GDM1 (cell line): ENCODE measurements at regions not wholly inside any gene's neighbourhood (a gene's known extent, or its start where the extent isn't known, plus 50 kb on each side); places are given as distances from the start of the nearest gene placed in this dataset.
"Not testable (repeated sequence)": the region's sequence is repeated elsewhere in the genome, so short reads cannot be mapped to it uniquely, and the experiment has no call there.

Source experiments
- DNase-seq: peaks from one replicate; lab custom pipeline; 2025; lab: John Stamatoyannopoulos, UW

DNA sequence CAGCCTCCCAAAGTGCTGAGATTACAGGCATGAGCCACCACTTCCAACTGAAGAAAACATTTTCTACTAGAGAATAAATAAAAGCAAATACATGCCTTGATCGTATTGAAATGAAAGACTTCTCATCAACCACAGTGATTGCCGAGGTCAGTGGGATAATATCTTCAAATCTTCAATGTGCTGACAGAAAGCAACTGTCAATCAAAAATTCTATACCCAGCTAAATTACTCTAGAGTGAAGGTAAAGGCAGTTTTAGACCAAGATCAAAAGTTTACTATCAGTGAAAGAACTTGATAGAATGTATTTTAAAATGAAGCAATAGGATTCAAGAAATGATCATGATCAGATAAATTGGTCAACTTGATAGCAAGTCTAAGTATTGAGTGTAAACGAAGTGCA lies 130.6 kb downstream of the BRD1 start:
- DNase-seq: no peak

DNA sequence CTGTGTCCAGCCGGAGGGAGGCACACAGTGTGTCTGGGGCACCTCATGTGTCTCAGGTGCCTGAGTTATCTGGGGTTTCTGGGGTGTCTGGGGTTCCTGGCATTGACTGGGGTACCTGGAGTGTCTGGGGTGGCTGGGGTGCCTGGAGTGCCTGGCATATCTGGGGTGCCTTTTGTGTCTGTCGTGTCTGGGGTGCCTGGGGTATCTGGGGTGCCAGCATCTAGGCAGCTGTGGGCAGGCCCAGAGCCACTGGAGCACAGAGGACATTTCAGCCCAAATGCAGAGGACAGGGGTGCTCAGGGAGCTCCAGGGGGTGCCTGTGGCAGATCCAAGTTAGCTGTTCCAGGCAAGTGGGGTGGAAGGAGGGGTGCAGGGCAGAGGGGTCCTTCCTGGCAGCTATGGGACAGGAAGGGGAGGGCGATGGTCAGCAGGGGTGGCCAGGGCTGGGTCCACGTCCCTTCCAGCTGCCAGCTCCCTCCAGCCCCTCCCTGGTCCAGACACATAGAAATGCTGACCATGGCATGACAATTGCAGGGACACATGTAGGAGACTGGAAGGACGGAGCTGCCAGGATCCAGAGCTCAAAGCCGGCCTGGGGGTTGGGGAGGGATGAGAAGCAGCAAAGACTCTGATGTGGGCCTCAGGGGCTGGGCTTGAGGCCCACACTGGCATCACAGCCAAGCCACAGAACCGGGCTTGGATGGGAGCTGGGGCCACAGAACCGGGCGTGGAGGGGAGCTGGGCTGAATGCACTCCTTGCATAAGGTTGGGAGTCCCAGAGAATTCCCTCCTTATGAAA lies 133.0 kb downstream of the BRD1 start:
- no peak for DNase-seq

DNA sequence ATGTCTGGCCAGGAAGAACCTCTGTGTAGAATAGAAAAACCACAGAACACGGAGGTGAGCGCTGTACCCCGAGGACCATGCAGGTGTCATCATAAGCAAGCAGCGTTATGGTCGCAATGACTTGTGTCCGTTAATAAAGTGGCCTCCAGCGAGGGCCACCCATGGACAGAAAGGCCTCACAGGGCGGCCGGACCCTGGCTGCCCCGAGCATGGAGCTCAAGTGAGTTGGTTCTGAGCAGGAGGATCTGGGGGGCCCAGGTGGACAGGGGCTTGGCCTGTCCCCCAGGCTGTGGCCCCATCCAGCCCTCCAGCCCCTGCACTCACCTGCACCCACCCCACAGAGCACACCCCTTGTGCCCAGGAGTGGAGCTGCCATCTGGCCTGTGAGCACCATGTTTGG lies 133.8 kb downstream of the BRD1 start:
- DNase-seq: no peak

DNA sequence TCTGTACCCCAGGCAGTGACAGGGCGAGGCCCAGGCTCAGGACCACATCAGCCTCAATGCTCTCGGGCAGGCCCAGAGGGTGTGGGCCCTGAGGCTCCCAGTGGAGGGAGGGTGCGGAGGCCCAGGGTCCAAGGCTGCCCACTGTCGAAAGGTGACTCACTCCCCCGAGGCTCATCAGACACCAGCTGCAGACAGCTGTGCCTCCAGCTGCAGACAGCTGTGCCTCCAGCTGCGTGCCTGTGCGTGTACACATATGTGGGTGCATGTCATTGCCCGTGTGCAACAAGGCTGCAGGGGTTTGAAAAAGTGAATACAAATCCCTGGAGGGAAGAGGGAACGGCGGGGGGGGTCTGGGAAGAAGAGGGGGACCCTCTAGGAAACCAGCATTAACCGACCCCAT lies 134.3 kb downstream of the BRD1 start:
- no peak for DNase-seq

DNA sequence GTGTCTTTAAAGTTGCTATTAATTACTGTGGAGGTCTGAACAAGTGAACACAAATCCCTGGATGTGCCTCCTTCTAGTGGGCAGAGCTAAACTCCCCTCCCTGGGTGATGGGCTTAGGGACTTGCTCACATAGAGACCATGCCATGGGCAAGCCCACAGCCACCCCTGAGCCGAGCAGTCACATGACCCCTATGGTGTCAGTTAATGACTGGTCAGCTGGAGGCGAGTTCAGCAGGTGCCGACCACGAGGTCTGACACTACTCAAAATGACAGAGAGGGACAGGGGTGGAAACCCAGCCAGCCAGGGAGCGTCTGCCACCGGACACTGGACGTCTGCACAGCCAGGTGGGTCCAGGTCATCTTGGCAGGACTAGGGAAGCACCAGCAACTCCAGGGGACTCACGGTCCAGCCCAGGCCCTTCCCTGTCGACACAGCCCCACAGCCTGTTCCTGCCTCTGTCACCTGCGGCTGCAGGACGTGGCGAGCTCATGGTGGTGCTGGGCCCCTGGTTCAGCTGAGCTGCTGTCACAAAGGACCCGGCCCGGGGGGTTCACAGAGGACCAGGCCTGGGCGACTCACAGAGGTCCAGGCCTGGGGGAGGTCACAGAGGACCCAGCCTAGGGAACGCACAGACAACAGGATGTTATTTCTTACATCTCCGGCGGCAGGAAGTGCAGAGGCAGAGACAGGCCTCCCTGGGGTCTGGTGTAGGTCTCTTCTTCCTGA lies 135.0 kb downstream of the BRD1 start:
- DNase-seq: no peak

DNA sequence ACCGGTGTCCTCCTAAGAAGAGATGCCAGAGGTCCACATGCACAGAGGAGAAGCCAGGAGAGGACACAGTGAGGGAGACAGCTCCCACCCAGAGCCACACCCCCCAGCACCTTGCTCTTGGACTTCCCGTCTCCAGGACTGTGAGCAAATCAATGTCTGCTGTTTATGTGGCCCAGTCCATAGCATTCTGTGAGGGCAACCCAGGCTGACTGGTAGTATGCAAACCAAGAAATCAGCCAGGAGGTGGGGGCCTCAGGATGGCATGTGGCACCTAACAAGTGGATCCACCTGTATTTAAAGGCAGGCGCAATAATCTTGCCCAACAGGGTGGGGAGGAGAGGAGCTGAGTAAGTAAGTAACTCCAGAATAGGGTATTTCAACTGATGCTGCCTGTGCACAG lies 136.4 kb downstream of the BRD1 start:
- DNase-seq: no peak

DNA sequence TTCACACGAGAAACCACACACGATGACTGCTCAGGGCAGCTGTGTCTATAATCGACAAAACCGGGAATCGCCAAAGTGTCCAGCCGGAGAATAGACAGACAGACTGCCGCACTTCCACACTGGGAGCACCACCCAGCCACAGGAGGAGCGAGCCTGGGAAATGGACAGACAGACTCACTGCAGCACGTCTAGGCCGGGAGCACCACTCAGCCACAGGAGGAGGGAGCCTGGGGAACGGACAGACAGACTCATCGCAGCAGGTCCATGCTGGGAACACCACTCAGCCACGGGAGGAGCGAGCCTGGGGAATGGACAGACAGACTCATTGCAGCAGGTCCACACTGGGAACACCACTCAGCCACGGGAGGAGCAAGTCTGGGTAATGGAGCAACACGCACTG lies 137.2 kb downstream of the BRD1 start:
- no peak for DNase-seq

DNA sequence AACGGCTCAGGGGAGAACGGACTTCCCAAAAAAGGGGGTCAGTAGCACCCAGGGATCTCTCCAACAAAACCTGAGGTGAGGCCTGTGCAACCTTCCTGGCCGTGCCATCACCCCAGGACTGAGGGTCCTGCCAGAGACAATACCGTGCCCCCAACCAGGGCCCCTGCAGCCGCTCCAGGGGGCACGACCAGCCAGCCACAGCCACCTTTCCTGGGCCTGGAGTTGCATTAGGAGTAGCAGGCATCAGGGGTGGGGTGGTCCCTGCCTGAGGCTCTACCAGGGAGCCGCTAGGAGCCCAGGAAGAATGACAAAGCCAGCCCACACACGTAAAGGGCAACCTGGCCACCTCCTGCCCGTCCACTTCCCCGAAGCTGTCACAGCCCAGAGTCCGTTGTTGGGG lies 137.8 kb downstream of the BRD1 start:
- no peak for DNase-seq

DNA sequence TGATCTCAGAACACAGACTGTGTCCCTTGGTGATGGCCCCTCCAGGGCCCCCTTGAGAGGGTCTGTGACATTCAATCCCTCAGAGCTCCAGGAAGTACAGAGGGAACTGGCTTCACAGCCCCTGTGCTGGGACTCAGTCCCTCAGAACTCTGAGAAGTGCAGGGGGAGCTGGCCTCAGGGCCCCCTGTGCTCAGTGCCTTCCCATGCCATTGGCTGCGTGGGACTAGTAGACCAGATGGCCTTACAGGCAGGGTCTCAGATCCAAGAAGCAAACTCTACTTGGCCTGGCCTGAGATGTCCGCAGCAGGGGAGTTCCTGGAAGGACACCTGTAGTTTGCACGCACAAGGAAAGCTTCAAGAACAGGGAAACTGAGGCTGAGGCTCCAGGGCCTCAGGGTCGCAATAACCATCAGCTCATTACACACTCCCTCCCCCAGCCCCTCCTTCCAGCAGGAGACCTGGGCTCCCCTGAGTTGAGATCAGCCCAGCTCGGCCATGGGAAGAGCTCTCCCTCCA lies 138.4 kb downstream of the BRD1 start:
- no peak for DNase-seq

DNA sequence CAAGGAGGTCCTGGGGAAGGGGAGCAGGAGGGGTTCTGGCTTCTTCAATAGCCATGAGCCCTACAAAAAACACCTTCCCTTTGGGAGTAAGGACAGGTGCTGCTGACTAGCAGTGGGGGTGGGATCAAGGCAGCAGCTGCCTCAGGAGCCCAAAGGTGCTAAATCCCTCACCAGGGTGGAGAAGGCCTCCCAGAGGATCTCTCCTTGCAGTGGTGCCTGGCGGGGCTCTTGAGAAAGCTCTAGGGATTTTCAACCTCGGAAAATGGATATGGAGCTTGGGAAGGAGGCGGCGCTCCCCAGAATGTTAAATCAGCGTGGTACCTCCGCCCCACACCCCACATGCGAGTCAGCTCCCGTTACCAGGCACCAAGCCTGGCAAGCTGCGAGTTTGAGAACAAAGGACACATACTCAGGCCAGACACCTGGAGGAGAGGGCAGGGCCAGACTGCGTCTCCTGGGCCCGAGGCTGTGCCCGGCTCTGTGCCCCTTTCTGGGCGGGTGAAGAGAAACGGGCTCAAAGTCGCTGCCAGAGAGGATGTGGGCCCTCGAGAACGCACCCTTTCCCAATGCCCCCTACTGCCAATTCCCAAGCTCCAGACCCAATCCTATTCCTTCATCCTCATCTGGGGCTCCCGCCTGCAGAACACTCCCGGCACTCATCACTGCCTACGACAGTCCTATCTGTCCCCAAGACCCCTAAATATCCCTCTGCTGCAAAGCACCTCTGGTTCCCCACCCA lies 139.0 kb downstream of the BRD1 start:
- DNase-seq: no peak

DNA sequence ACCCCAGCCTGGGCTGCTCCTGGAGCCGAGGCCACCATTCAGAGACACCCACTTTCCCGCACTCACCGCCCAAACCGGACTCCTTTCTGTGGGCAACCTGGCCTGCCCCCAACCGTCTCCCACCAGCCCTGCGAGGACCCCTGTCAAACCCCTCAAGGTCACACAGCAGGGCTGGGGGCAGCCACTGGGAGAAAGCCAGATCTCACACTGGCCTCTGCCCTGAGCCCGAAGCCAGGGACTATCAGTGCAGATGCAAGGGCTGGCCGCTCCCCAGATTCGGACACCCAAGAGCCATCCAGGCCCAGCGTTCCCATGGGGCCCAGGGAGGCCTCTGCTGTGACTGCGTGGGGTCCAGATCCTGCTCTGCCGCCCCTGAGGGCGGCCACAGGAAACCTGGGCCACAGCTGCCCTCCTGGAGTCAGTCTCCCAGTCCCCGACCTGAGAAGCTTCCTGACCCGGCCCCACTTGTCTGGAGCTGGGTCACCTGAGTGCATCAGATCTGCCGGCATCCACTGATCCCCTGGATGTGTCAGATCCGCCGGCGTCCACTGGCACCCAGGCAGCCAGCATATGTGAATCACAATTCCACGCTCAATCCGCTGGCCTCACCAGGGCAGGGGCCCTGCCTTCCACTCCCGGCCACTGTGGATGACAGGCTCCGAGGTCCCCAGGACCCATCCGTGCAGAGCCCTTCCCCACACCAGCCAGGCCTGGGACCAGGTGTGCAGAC lies 139.7 kb downstream of the BRD1 start:
- no peak for DNase-seq

DNA sequence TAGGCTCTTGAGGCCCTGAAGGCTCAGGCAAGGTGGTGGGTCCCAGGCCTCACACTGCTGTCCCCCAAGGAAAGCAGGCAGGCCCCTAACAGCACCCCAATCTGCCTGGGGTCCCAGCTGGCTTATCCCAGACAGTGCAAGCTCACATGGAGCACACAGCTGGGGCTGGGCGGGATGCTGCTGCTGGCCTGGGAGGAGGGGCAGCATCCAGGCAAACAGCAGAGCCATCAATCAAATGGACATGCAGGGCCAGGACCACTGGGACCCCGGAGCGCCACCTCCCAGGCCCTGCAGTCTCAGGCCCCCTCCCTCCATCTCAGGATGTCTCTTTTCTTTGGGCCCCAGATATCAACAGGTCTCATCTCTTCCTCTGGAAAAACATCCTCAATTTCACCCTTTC lies 140.3 kb downstream of the BRD1 start:
- no peak for DNase-seq

DNA sequence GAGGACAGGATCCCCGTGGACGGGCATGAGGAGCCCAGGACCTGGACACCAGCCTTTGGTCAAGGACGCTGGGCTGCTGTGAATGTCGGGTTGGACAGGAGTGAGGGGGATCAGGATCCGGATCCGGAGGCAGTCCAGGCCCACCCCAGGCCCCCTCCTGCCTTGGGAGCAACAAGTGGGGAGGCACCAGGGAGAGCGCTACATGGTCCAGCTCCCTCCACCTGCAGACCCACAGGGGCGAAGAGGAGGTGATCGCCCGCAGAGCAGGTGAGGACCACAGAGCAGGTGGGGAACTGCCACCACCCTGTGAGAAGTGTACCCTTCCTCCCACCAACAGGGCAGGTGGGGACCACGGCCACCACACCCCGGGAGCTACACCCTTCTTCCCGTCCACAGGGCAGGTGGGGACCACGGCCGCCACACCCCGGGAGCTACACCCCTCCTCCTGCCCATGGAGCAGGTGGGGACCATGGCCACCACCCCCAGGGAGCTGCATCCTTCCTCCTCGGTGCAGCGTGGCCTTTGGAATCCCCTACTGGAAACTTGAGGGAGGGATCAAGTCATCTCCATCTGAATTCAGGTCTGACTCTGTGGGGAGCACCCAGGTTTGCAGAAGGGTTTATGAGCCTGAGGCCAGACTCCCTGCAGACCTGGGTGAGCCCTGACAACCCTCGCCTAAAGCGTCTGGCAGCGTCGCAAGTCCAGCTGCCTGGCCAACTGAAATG lies 141.0 kb downstream of the BRD1 start:
- DNase-seq: no peak

DNA sequence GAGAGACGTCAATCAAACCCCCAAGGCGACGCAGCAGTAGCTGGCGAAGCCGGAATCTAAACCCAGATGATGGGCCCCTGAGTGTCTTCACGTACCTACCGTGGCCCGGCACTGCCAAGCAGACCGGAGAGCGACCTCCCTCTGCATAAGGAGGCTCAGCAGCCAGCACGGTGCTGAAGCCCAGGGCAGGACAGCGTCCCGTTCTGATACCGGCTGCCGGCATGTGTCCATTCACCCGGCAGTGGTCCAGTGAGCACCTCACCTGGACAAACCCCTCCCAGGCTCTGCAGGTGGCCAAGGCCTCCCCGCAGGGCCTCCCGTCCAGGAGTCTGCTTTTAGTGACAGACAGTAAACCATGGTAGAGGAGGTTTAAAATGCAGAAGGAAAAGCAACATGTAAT lies 142.0 kb downstream of the BRD1 start:
- DNase-seq: no peak

DNA sequence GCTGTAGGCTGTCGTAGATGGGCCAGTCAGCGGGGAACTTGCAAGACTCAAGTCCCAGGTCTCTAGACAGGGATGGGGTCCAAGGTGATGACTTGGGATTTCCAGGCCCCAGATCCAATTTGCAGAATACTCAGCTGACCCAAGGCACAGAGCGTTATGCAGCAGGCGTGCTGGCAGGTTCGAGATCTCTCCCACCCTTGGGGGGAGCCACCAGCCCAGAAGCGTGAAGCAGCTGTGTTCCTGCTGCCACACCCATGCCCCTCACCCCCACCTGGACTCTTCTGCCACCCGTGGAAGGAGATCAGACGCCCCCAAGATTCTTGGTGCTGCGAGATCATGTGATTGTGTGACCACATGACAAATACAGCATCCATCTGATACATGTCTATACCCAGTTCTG lies 142.6 kb downstream of the BRD1 start:
- DNase-seq: no peak

DNA sequence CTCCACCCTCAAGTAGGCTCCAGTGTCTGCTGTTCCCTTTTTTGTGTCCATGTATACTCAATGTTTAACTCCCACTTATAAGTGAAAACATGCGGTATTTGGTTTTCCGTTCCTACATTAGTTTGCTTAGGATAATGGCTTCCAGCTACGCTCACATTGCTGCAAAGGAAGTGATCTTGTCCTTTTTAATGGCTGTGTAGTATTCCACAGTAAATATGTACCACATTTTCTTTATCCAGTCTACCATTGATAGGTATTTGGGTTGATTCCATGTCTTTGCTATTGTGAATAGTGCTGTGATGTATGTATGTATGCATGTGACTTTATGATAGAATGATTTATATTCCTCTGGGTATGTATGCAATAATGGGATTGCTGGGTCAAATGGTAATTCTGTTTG lies 144.6 kb downstream of the BRD1 start:
- DNase-seq: no peak

DNA sequence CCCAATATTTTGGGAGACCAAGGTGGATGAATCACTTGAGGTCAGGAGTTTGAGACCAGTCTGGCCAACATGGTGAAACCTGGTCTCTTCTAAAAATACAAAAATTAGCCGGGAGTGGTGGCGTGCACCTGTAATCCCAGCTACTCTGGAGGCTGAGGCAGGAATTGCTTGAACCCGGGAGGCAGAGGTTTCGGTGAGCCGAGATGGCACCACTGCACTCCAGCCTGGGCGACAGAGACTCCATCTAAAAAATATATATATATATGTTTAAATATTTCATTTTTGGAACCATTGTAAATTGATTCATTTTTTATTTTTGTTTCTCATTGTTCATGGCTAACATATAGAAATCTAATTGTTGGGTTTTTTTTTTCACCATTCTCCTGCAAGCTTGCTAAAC lies 146.9 kb downstream of the BRD1 start:
- not testable (repeated sequence) for DNase-seq

DNA sequence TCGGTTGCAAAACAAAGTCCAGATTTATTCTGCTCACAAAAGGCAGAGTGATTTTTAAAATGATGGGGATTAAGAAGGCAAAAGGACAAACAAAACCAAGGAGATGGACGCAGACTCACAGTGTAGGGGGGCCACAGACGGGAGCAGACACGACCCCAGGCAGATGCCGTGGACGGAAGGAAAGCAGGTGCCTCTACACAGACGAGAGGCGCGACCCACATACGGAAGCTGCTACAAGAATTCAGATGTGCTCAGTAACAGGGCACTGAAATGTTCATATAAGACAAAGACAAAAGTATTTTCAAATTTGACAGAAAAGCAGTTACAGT lies 148.9 kb downstream of the BRD1 start:
- no peak for DNase-seq

DNA sequence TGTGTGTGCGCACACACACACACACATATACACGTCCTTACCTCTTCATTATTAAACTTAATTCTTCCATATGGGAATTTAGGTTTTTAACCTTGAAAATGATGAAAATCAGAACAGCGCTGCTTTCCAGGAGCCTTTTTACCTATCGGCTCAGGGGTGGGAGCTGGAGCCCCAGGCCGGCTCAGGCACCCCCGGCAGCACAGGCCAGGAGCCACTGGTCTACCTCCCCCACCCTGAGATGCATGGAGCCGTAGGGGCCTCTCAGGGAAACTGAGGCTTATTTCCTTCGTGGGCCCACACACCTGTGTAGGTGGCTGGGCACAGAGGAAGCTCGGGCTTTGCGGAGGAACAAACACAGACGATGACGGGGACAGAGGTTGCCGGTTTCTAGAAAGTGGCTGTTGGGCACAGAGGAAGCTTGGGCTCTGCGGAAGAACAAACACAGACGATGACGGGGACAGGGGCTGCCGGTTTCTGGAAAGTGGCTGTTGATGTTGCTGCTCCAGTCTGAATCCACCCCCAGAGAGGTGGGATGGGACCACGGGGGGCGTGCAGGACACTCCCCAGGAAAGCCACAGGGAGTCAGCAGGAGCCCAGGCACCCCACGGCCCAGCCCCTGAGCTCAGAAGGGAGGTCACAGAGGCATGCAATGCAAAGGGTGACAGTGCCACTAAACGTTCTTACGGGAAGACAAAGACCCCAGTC lies 149.4 kb downstream of the BRD1 start:
- no peak for DNase-seq

DNA sequence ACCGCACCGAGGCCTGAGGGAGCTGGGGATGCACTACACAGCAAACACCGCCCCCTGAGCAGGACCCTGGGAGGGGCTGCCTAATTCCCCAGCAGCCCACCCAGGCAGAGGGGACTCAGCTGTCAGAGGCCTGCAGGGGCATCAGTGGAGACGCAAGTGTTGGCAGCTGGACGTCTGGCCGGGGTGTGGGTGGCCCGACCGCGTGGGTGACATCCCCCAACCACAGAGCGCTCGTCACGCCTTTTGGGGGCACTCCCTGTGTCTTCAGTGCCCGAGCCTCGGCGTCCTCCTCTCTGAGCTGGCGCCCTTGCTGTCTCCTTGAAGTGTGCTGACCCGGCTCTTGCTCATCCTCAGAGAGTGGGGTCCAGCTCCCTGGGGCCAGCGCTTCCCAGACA lies 150.2 kb downstream of the BRD1 start:
- DNase-seq: no peak
